H9 (cell line): ENCODE measurements at regions not wholly inside any gene's neighbourhood (a gene's known extent, or its start where the extent isn't known, plus 50 kb on each side); places are given as distances from the start of the nearest gene placed in this dataset.

ENCODE experiments used
- DNase-seq: peaks from one replicate; pipeline ENCODE4 v3.0.0-alpha.2; 2017
- H2AFZ ChIP-seq: one replicate; pipeline ENCODE4 v1.6.1; 2013; ENCODE audit warnings: mild to moderate bottlenecking, low read length, control low read depth, moderate library complexity
- H2AK5ac ChIP-seq: 2 replicates; pipeline ENCODE4 v1.6.1; 2013; ENCODE audit warnings: low read length, control low read depth, mixed read lengths; ENCODE audit not compliant: insufficient read length
- H2BK120ac ChIP-seq: one replicate; pipeline ENCODE4 v1.6.1; 2013; ENCODE audit warnings: low read depth, mild to moderate bottlenecking, low read length, control low read depth, inconsistent platforms; ENCODE audit not compliant: poor library complexity, severe bottlenecking
- H2BK12ac ChIP-seq: 2 replicates; pipeline ENCODE4 v1.6.1; 2013; ENCODE audit warnings: low read length, control low read depth, mixed read lengths, low read depth; ENCODE audit not compliant: insufficient read length
- H2BK15ac ChIP-seq: 2 replicates; pipeline ENCODE4 v1.6.1; 2013; ENCODE audit warnings: low read depth, low read length, control low read depth
- H2BK20ac ChIP-seq: one replicate; pipeline ENCODE4 v1.6.1; 2013; ENCODE audit warnings: low read depth, mild to moderate bottlenecking, low read length, control low read depth, inconsistent platforms; ENCODE audit not compliant: poor library complexity, severe bottlenecking
- H2BK5ac ChIP-seq: 2 replicates; pipeline ENCODE4 v1.6.1; 2013; ENCODE audit warnings: low read length, control low read depth, mixed read lengths; ENCODE audit not compliant: insufficient read length
- H3K14ac ChIP-seq: 2 replicates; pipeline ENCODE4 v1.6.1; 2013; ENCODE audit warnings: low read length, control low read depth; ENCODE audit not compliant: insufficient read depth
- H3K18ac ChIP-seq: 2 replicates; pipeline ENCODE4 v1.6.1; 2013; ENCODE audit warnings: low read depth, mild to moderate bottlenecking, mixed read lengths, low read length, control low read depth; ENCODE audit not compliant: insufficient read length
- H3K23ac ChIP-seq: 2 replicates; pipeline ENCODE4 v1.6.1; 2013; ENCODE audit warnings: low read length, control low read depth, mixed read lengths, low read depth; ENCODE audit not compliant: insufficient read length
- H3K23me2 ChIP-seq: 2 replicates; pipeline ENCODE4 v1.6.1; 2013; ENCODE audit warnings: low read depth, mild to moderate bottlenecking, mixed read lengths, low read length, control low read depth; ENCODE audit not compliant: insufficient read length, poor library complexity, severe bottlenecking
- H3K27ac ChIP-seq: 2 replicates; pipeline ENCODE4 v1.5.1; 2013; ENCODE audit warnings: low read length, control low read depth, mixed read lengths, low read depth; ENCODE audit not compliant: insufficient read length
- H3K27me3 ChIP-seq: 2 replicates; pipeline ENCODE4 v1.6.1; 2013; ENCODE audit warnings: low read length, control low read depth, inconsistent platforms; ENCODE audit not compliant: insufficient read depth
- H3K4ac ChIP-seq: 2 replicates; pipeline ENCODE4 v1.6.1; 2013; ENCODE audit warnings: low read depth, mild to moderate bottlenecking, control low read depth, inconsistent platforms, low read length, moderate library complexity
- H3K4me1 ChIP-seq: 2 replicates; pipeline ENCODE4 v1.6.1; 2013; ENCODE audit warnings: low read length, control low read depth, inconsistent platforms; ENCODE audit not compliant: insufficient read depth
- H3K4me2 ChIP-seq: 2 replicates; pipeline ENCODE4 v1.6.1; 2013; ENCODE audit warnings: low read length, control low read depth, mixed read lengths; ENCODE audit not compliant: insufficient read length, insufficient read depth
- H3K56ac ChIP-seq: 2 replicates; pipeline ENCODE4 v1.6.1; 2013; ENCODE audit warnings: low read depth, mild to moderate bottlenecking, mixed read lengths, low read length, control low read depth; ENCODE audit not compliant: insufficient read length
- H3K79me1 ChIP-seq: 2 replicates; pipeline ENCODE4 v1.6.1; 2013; ENCODE audit warnings: low read depth, mild to moderate bottlenecking, moderate library complexity, low read length, control low read depth, inconsistent platforms; ENCODE audit not compliant: insufficient read depth, poor library complexity, severe bottlenecking
- H3K79me2 ChIP-seq: 2 replicates; pipeline ENCODE4 v1.6.1; 2013; ENCODE audit warnings: low read length, control low read depth, inconsistent platforms; ENCODE audit not compliant: insufficient read depth
- H3K9ac ChIP-seq: 2 replicates; pipeline ENCODE4 v1.6.1; 2013; ENCODE audit warnings: low read length, control low read depth, mixed read lengths; ENCODE audit not compliant: insufficient read length; ENCODE audit errors: extremely low read depth
- H3K9me3 ChIP-seq: one replicate; pipeline ENCODE4 v1.6.1; 2013; ENCODE audit warnings: low read depth, low read length, inconsistent platforms; ENCODE audit not compliant: control insufficient read depth
- H3T11ph ChIP-seq: one replicate; pipeline ENCODE4 v1.6.1; 2013; ENCODE audit warnings: mild to moderate bottlenecking, low read length, control low read depth, inconsistent platforms
- H4K20me1 ChIP-seq: one replicate; pipeline ENCODE4 v1.6.1; 2013; ENCODE audit not compliant: control insufficient read depth, insufficient read length, insufficient read depth
- H4K5ac ChIP-seq: 2 replicates; pipeline ENCODE4 v1.6.1; 2013; ENCODE audit warnings: low read depth, mild to moderate bottlenecking, mixed read lengths, low read length, control low read depth; ENCODE audit not compliant: insufficient read length
- H4K8ac ChIP-seq: replicated peaks from 2 replicates; pipeline ENCODE4 v1.6.1; 2013; ENCODE audit warnings: low read length, control low read depth, mixed read lengths, low read depth; ENCODE audit not compliant: insufficient read length
- H4K91ac ChIP-seq: 2 replicates; pipeline ENCODE4 v1.6.1; 2013; ENCODE audit warnings: low read depth, mild to moderate bottlenecking, moderate library complexity, mixed read lengths, low read length, control low read depth; ENCODE audit not compliant: insufficient read length
- H3K27ac Mint-ChIP-seq, 3 experiments: 2 replicates in 2 of 3; 3 replicates in 1 of 3; pipeline ENCODE4 v1.8.0; 2020 to 2021; ENCODE audit warnings: mixed read lengths in 3 of 3, mild to moderate bottlenecking in 1 of 3, moderate library complexity in 1 of 3
- H3K27me3 Mint-ChIP-seq: 2 replicates; pipeline ENCODE4 v1.8.0; 2021; ENCODE audit warnings: low read depth, mild to moderate bottlenecking, moderate library complexity, mixed read lengths
- H3K36me3 Mint-ChIP-seq, 3 experiments: 2 replicates in 2 of 3; 3 replicates in 1 of 3; pipeline ENCODE4 v1.8.0; 2020 to 2021; ENCODE audit warnings: low read depth in 3 of 3, mixed read lengths in 3 of 3; ENCODE audit not compliant: insufficient read depth in 1 of 3
- H3K4me1 Mint-ChIP-seq, 2 experiments: 2 replicates each; pipeline ENCODE4 v1.8.0; 2020; ENCODE audit warnings: mixed read lengths in 2 of 2
- H3K4me3 Mint-ChIP-seq, 2 experiments: 2 replicates in 1 of 2; 3 replicates in 1 of 2; pipeline ENCODE4 v1.8.0; 2020 to 2021; ENCODE audit warnings: mild to moderate bottlenecking in 2 of 2, mixed read lengths in 2 of 2, moderate library complexity in 1 of 2
- H3K9me3 Mint-ChIP-seq, 2 experiments: 2 replicates in 1 of 2; 3 replicates in 1 of 2; pipeline ENCODE4 v1.8.0; 2020; ENCODE audit warnings: mild to moderate bottlenecking in 2 of 2, mixed read lengths in 2 of 2, moderate library complexity in 1 of 2
- WGBS: extraction: QIAGEN DNeasy Blood & Tissue Kit; methylation state at CpG from one replicate; pipeline ENCODE4 v1.1.7; 2013; ENCODE audit warnings: missing lambda C conversion rate, low lambda C conversion rate, mixed read lengths; ENCODE audit not compliant: insufficient read length; ENCODE audit errors: extremely low coverage; 5-methylcytosine and 5-hydroxymethylcytosine counted together
- TF ChIP-seq, protein P1 (sequence below): fragments of 200-600 bp; sonication (generic); conservative IDR thresholded peaks from 3 replicates; pipeline ENCODE4 v1.8.0; 2021; ENCODE audit warnings: antibody characterized with exemption, mild to moderate bottlenecking

DNA sequence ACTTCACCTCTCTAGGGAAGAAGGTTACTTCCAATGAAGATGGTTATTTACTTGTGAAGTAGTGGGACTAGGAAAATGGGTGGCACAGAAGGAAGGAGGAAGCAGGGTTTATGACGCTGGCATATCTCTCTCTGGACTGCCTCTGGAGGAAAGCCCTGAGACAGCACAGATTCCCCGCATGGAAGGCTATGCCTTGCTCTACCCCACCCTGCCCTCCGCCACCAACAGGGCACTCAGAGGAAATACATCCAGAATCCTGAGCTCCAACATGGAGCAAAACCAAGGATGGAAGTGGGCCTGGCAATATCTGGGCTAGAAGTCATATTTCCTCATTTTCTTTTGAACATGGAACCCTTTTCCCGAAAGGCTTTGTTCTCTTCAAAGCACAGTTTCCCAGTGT, 346.9 kb downstream of the ZSWIM6 start:
- H3K18ac ChIP-seq: no peak overlapping the region
- H3K4me1 ChIP-seq: peaks cover 2% of the 10 kb centered on the region; the same call in 1 of the 2 replicates
- Mint-ChIP-seq H3K9me3 (no peaks in the 10 kb centered on the region), H3K27ac (no peak overlapping the region), H3K27me3 (no peaks in the 10 kb centered on the region; the same call in none of the 2 replicates), H3K4me3 (no peak overlapping the region), H3K36me3 (no peaks in the 10 kb centered on the region), H3K4me1 (peaks cover 13 to 20% of the 10 kb centered on the region in 2 experiments)
- no peaks in the 10 kb centered on the region for H3K27me3 ChIP-seq
- H3K23me2 ChIP-seq: no peaks in the 10 kb centered on the region
- H2AFZ ChIP-seq: no peak overlapping the region
- H2BK20ac ChIP-seq: no peak overlapping the region
- no peak overlapping the region for H4K8ac ChIP-seq
- no peak overlapping the region for H2BK120ac ChIP-seq
- peak; percentile 71 for DNase-seq
- no peak overlapping the region for H3K23ac ChIP-seq
- no peak overlapping the region for H4K91ac ChIP-seq
- H3K79me1 ChIP-seq: no peaks in the 10 kb centered on the region
- H3K4ac ChIP-seq: no peak overlapping the region
- no peaks in the 10 kb centered on the region for H3K9me3 ChIP-seq
- no peak overlapping the region for H3T11ph ChIP-seq
- TF ChIP-seq, protein P1, sequence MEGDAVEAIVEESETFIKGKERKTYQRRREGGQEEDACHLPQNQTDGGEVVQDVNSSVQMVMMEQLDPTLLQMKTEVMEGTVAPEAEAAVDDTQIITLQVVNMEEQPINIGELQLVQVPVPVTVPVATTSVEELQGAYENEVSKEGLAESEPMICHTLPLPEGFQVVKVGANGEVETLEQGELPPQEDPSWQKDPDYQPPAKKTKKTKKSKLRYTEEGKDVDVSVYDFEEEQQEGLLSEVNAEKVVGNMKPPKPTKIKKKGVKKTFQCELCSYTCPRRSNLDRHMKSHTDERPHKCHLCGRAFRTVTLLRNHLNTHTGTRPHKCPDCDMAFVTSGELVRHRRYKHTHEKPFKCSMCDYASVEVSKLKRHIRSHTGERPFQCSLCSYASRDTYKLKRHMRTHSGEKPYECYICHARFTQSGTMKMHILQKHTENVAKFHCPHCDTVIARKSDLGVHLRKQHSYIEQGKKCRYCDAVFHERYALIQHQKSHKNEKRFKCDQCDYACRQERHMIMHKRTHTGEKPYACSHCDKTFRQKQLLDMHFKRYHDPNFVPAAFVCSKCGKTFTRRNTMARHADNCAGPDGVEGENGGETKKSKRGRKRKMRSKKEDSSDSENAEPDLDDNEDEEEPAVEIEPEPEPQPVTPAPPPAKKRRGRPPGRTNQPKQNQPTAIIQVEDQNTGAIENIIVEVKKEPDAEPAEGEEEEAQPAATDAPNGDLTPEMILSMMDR: peak; percentile 59
- no peak overlapping the region for H4K5ac ChIP-seq
- no peak overlapping the region for H3K4me2 ChIP-seq
- no peak overlapping the region for H2BK5ac ChIP-seq
- no peak overlapping the region for H3K56ac ChIP-seq
- no peak overlapping the region for H3K14ac ChIP-seq
- H2AK5ac ChIP-seq: no peak overlapping the region
- H3K79me2 ChIP-seq: no peaks in the 10 kb centered on the region
- no peak overlapping the region for H2BK12ac ChIP-seq
- H3K9ac ChIP-seq: no peak overlapping the region
- no peak overlapping the region for H3K27ac ChIP-seq
- WGBS: no CpG with 5 or more reads among the region's 4 CpGs
- H2BK15ac ChIP-seq: no peak overlapping the region
- H4K20me1 ChIP-seq: no peaks in the 10 kb centered on the region
